KBM-7 (cell line): ENCODE measurements at regions not wholly inside any gene's neighbourhood (a gene's known extent, or its start where the extent isn't known, plus 50 kb on each side); places are given as distances from the start of the nearest gene placed in this dataset.
"Not testable (repeated sequence)": the region's sequence is repeated elsewhere in the genome, so short reads cannot be mapped to it uniquely, and the experiment has no call there.

Experiments
- DNase-seq: peaks from one replicate; pipeline ENCODE4 v3.0.0-alpha.2; 2015
- in situ Hi-C: fragments of 300-500 bp; cut with MboI; formaldehyde crosslinking; loops from 2 replicates; pipeline ENCODE4 v1.14.3; 2020; ENCODE audit warnings: low sequenced_read_pairs, low pct_unique_long_range_greater_than_20kb, mixed read lengths

GRCh38 chr1:41997153-41997552 lies 78.4 kb upstream of the HIVEP3 start:
- DNase-seq = no peak
- in situ Hi-C loops = no loop called here

DNA sequence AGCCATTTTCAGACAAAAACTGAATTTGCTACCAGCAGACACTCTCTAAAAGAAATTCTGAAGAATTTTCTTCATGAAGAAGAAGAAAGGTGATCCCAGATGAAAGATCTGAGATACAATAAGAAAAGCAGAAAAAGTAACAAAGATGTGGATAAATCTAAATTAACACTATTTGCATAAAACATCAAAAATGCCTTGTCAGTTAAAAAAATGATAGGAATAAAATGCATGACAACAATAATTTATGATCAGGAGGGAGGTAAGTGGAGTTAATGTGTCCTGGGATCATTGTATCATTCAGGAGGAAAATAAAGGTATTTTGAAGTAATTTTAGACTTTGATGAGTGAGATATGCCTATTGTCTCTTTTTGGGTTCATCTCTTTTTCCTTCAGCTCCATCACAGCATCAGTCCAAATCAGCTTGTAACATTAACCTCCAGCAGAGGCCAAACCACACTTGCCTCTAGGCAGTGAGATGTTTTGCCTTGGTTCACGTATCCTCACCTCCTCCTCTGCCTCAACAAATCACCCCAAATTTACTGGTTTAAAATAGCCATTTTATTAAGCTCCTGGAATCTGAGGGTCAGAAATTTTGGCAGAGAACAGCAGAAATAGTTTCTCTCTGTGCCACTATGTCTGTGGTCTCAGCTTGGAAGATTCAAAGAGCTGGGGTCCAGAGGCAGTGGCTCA lies 76.9 kb upstream of the HIVEP3 start:
- DNase-seq = no peak
- in situ Hi-C loops = no loop called here

GRCh38 chr1:41994195-41994894 lies 75.6 kb upstream of the HIVEP3 start:
- in situ Hi-C loops = no loop called here
- no peak for DNase-seq

GRCh38 chr1:41983451-41983850 lies 64.7 kb upstream of the HIVEP3 start:
- in situ Hi-C loops = no loop called here
- DNase-seq = no peak

GRCh38 chr1:41981796-41982195 lies 63.1 kb upstream of the HIVEP3 start:
- DNase-seq = no peak
- in situ Hi-C loops = no loop called here

DNA sequence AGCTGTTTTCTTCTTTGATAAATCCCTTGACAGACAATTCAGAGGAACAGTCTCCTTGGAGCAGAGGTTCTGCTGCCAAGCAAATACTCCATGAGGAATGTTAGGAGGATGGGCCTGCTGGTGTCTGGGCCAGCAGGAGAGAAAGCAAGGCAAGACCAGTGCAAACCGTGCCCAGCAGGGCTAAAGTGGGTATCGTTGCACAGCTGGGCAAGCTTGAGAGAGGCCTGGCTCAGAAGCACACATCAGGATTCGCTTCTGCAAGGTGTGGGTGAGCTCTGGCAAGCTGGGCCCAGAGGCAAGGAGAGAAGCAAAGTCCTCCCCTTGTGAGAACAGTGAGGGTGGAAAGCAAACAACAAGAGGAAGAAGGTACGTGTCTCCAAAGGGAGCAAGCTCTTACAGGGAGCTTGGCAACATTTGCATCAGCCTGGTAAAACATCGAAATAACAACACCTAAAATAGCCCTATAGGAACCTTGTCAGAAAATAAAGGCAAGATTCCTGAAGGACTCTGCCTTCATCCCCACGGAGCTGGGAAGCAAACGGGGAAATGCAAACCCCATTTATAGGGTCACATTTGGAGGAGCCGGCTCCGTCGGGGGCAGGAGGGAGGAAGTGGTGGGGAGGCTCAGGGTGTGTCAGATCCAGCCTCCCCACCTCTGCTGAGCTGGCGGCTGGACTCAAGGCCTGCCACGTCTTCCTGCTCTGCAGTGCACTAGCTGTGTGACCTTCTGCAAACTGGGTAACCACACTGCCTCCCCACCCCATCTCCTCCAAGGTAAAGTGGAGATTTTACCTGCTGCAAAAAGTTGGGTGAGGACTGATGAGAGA lies 62.3 kb upstream of the HIVEP3 start:
- DNase-seq = no peak
- in situ Hi-C loops = no loop called here

DNA sequence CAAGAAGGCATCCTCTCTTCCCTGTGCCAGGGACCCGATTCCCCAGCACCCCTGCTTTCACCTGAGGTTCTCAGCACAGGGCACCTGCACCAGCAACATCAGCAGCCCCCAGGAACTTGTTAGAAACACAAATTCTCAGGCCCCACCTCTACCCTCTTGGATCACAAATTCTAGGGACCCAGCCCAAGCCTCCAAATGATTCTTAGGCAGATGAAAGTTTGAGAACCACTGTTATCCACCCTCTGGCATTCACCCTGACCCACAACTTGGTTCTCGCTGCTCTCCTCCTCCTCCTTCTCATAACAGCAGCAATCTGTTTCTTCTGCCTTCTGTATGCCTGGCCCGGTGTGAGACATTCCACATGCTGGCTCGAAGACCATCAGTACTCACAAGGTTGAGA lies 60.3 kb upstream of the HIVEP3 start:
- in situ Hi-C loops = no loop called here
- no peak for DNase-seq

DNA sequence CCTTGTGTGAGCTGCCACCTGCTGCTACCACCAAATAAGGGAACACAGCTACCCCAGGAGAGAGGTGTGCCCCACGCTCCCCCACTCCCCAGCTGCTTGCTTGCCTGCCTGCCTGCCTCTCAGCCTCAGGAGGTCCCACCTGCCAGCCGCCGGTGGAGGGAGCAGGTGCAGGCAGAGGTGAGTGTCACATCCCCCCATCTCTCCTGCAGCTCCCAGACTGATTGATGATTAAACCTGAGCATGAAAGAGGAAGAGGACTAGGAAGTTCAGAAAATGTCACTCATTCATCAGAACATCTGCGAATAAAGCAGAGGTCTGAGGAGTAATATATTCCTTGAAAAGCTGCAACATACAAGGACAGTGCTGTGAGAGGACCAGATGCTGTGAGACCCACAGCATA lies 58.6 kb upstream of the HIVEP3 start:
- in situ Hi-C loops = no loop called here
- no peak for DNase-seq

- DNase-seq = no peak
- in situ Hi-C loops = no loop called here
Observed at GRCh38 chr1:41976671-41977070, 57.9 kb upstream of the HIVEP3 start.

DNA sequence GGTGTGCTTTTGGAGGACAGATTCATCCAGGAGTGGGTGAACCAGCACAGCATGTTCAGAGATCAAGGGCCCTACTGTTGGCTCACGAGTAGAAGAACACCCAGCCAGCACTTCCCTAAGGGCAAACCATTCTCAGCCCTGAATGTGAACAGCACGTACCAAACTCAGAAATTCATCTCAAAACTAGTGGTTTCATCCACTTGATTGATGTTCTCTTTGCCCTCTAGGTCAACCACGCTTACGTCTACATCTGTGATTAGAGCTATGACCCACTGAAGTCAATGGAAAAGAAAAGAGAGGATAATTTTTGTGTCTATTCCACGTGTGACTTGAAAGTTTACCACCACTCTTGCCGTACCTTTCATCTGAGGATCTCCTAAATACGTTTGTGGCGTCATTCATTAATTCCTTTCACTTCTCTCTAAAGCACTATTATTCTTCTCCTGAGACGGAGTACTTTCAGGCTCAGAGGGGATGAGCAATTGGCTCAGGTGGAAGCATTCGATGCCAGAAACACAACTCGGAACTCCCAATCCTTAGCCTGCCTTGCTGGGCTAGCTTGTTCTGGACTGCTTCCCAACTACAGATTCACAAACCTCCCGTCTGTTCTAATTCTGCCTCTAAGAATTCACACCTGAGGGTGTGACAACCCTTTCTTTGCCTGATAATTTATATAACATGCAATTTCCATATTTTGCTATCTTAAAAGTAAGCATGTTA lies 57.3 kb upstream of the HIVEP3 start:
- in situ Hi-C loops = no loop called here
- no peak for DNase-seq

DNA sequence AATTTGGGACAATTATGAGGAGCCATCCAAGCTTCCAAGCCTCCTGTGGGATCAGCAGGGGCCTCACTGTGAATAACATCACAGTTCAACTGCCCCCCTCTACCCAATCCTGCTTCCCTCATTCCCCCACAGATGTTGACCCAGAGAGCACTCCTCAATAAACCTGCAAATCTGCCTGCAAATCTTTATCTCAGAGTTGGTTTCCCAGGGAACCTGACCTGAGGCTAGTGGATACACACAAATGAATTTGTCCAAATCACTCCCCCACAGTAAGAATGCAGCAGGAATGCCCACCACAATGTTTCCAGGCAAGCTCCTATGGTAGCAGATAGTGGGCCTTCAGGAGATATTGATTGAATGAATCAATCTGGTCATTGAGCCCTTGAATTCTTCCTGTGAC lies 56.4 kb upstream of the HIVEP3 start:
- DNase-seq = no peak
- in situ Hi-C loops = no loop called here

DNA sequence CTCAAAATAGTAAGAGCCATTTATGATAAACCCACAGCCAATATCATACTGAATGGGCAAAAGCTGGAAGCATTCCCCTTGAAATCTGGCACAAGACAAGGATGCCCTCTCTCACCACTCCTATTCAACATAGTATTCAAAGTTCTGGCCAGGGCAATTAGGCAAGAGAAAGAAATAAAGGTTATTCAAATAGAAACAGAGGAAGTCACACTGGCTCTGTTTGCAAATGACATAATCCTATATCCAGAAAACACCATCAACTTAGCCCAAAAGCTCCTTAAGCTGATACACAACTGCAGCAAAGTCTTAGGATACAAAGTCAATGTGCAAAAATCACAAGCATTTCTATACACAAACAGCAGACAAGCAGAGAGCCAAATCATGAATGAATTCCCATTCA lies 49.8 kb upstream of the HIVEP3 start:
- in situ Hi-C loops, DNase-seq: not testable (repeated sequence)
